ENCODE measurements at regions not wholly inside any gene's neighbourhood (a gene's known extent, or its start where the extent isn't known, plus 50 kb on each side); places are given as distances from the start of the nearest gene placed in this dataset.

DNA sequence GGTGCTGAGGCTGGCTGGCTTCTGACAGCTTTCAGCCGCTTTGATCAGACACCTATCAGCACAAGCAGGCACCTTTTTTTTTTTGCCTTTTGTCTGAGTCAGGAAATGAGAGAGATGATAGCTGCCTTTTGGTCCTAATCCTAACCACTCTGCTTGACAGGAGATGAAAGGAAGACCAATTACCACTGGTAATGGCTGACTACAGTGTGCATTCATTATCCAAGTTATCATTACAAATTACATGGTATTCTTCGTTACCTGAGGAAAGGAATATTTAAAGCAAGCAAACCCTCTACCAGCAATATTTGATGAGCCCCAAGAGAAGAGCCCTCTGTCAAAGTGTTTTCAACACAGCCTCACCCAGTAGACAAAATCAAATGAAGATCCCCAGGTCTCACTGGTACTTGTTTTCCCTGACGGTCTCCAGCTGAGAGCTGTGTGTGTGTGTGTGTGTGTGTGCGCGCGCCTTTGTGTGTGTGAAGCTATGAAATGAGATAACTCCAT is 925.7 kb downstream of the DCDC2C start:
- no peak overlapping the region for H3K9ac ChIP-seq (ENCODE audit: low read depth, low read length)
- no peak overlapping the region for H3K4me2 ChIP-seq (ENCODE audit: low read length)
- H3K36me3 ChIP-seq (ENCODE audit: insufficient read depth, low read length): no peaks in the 10 kb centered on the region
- no peaks in the 10 kb centered on the region for H3K4me1 ChIP-seq (ENCODE audit: control insufficient read depth, insufficient read depth, low read length)
- H3K4me3 ChIP-seq (ENCODE audit: low read length): no peak overlapping the region
- peaks cover 2% of the 10 kb centered on the region for H3K9me3 ChIP-seq (replicated peaks; ENCODE audit: low read length)
- no peaks in the 10 kb centered on the region for H3K27me3 ChIP-seq (ENCODE audit: control insufficient read depth, insufficient read depth, low read length)

DNA sequence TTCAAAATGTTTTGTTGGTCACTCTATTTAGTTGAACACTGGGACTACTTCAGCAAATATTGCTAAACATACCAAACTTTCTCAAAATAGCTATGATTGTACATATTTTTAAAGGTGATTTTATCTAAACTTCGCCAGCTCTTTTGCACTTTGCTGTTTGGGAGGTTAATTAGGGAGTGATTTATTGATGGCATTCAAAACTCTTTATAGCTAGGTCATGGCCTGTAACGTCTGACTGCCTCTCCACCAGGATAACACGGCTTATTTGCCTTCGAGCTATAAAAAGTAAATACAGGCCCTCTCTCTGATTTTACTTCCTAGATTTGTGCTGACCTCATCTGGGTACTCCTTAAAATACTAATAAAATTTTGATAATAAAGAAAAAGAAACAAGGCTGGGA is 931.9 kb downstream of the DCDC2C start:
- H3K9me3 ChIP-seq (replicated peaks; ENCODE audit: low read length): no peaks in the 10 kb centered on the region
- H3K4me1 ChIP-seq (ENCODE audit: control insufficient read depth, insufficient read depth, low read length): no peaks in the 10 kb centered on the region
- no peak overlapping the region for H3K9ac ChIP-seq (ENCODE audit: low read depth, low read length)
- no peaks in the 10 kb centered on the region for H3K36me3 ChIP-seq (ENCODE audit: insufficient read depth, low read length)
- H3K27me3 ChIP-seq (ENCODE audit: control insufficient read depth, insufficient read depth, low read length): no peaks in the 10 kb centered on the region
- H3K4me3 ChIP-seq (ENCODE audit: low read length): no peak overlapping the region
- H3K4me2 ChIP-seq (ENCODE audit: low read length): no peak overlapping the region

DNA sequence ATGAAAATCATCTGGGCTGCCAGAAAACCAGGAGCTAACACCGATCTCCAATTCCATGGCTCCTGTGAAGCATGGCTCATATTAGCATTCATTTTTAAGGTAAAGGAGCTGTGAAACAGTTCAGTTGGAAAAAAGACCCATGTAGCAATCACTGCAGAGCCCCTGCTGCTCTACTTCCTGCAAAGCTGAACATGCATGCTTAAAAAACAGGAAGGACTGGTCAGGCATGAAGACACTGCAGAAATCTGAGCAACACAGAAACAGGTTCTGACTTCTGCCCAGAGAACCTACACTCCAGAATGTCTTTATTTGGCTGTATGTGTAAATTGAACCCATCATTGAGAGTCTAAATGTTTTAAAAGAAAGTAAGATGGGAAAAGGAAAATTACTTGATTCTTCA is 950.6 kb downstream of the DCDC2C start:
- Histone ChIP-seq H3K36me3 (ENCODE audit: insufficient read depth, low read length) (no peaks in the 10 kb centered on the region), H3K27me3 (ENCODE audit: control insufficient read depth, insufficient read depth, low read length) (no peaks in the 10 kb centered on the region), H3K4me3 (ENCODE audit: low read length) (no peak overlapping the region), H3K9ac (ENCODE audit: low read depth, low read length) (no peak overlapping the region), H3K4me2 (ENCODE audit: low read length) (no peak overlapping the region), H3K4me1 (ENCODE audit: control insufficient read depth, insufficient read depth, low read length) (no peaks in the 10 kb centered on the region), H3K9me3 (replicated peaks; ENCODE audit: low read length) (peaks cover 13% of the 10 kb centered on the region)

DNA sequence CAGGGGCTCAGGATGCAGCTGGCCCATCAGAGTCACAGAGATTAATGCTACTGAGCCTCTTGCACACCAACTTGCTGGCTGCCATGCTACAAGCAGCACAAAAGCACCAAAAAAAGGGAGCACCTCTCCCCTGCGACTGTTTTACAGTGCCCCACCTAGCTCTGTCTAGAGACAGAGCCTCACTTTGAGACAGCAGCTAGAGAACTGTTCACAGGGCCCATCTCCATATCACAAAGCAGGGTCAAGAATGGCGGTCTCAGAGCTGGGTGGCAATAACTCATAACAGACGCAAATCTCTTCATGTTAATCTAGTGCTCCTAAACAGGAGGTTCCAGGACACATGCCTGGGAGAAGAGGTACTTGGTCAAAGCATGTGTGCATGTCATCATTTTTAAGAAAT is 953.0 kb downstream of the DCDC2C start:
- no peaks in the 10 kb centered on the region for H3K4me1 ChIP-seq (ENCODE audit: control insufficient read depth, insufficient read depth, low read length)
- no peak overlapping the region for H3K9ac ChIP-seq (ENCODE audit: low read depth, low read length)
- H3K9me3 ChIP-seq (replicated peaks; ENCODE audit: low read length): peaks cover 14% of the 10 kb centered on the region
- no peaks in the 10 kb centered on the region for H3K27me3 ChIP-seq (ENCODE audit: control insufficient read depth, insufficient read depth, low read length)
- no peaks in the 10 kb centered on the region for H3K36me3 ChIP-seq (ENCODE audit: insufficient read depth, low read length)
- no peak overlapping the region for H3K4me2 ChIP-seq (ENCODE audit: low read length)
- no peak overlapping the region for H3K4me3 ChIP-seq (ENCODE audit: low read length)

DNA sequence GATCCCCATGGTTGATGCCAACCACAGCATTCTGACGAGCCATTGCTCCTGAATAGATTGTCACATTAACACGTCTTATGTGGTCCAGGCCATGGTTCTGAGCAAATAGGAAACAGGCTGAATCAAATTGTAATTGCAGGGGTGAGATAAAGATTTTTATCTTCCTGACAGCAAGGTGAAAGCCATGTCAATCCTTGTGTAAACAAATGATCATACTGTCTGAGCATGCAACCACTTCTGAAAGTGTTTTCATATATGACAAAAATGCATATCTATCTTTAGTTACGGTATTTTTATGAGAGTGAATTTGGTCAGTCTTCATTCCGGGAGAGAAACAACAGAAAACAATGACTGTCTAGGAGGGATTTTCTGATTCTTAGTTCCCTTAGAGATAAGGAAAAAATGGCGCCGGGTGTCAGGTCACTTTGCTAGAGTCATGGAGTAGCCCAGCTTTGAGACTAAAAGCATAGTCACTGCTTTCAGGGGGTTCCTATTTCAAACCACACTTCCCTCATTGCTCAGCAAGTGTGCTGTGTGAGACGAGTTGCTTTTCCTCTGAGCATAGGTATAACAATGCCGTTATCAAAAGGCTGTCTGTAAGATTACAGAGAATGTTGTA is 958.9 kb downstream of the DCDC2C start:
- H3K4me2 ChIP-seq (ENCODE audit: low read length): no peak overlapping the region
- H3K9me3 ChIP-seq (replicated peaks; ENCODE audit: low read length): peaks cover 6% of the 10 kb centered on the region
- no peaks in the 10 kb centered on the region for H3K36me3 ChIP-seq (ENCODE audit: insufficient read depth, low read length)
- H3K9ac ChIP-seq (ENCODE audit: low read depth, low read length): no peak overlapping the region
- H3K4me3 ChIP-seq (ENCODE audit: low read length): no peak overlapping the region
- no peaks in the 10 kb centered on the region for H3K4me1 ChIP-seq (ENCODE audit: control insufficient read depth, insufficient read depth, low read length)
- H3K27me3 ChIP-seq (ENCODE audit: control insufficient read depth, insufficient read depth, low read length): no peaks in the 10 kb centered on the region

DNA sequence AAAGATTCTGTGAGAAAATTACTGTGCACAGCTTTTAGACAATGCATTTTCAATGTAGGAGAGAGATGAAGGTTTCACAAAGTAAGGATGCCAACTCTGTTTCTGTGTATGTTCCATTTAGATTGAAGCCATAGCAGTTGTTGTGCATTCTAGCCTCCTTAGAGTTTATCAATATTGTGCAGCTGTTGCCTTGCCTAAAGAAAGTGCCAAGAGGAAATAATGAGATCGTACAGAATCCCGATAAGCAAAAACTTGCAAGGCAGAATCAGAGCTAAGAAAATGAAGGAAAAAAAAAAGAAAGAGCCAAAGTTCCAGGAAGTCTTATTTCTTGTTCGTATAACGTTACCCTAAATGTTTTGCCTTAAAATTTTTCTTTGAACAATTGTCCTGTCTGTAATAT is 965.0 kb downstream of the DCDC2C start:
- Histone ChIP-seq H3K4me3 (ENCODE audit: low read length) (no peak overlapping the region), H3K4me1 (ENCODE audit: control insufficient read depth, insufficient read depth, low read length) (no peaks in the 10 kb centered on the region), H3K9ac (ENCODE audit: low read depth, low read length) (no peak overlapping the region), H3K36me3 (ENCODE audit: insufficient read depth, low read length) (no peaks in the 10 kb centered on the region), H3K9me3 (replicated peaks; ENCODE audit: low read length) (peaks cover 3% of the 10 kb centered on the region), H3K4me2 (ENCODE audit: low read length) (no peak overlapping the region), H3K27me3 (ENCODE audit: control insufficient read depth, insufficient read depth, low read length) (no peaks in the 10 kb centered on the region)

DNA sequence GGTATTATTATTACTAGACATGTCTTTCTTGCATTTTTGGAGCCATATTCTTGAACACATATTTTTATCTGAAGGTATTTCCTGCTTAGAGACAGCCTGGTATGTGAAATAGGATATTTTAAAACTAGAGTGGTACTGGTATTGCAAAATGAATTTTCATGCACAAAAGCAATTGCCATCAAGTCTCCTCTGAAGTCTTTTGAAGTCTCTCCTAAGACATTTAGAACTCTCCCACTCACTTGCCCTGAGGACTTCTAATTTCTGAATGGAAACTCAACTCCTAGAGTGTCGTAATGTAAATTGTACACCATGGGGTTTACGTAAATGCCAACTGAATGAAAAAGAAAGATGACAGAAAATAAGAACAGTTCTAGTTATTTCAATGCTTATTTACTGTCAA is 967.0 kb downstream of the DCDC2C start:
- Histone ChIP-seq H3K4me1 (ENCODE audit: control insufficient read depth, insufficient read depth, low read length) (no peaks in the 10 kb centered on the region), H3K9me3 (replicated peaks; ENCODE audit: low read length) (no peaks in the 10 kb centered on the region), H3K4me2 (ENCODE audit: low read length) (no peak overlapping the region), H3K4me3 (ENCODE audit: low read length) (no peak overlapping the region), H3K27me3 (ENCODE audit: control insufficient read depth, insufficient read depth, low read length) (no peaks in the 10 kb centered on the region), H3K36me3 (ENCODE audit: insufficient read depth, low read length) (no peaks in the 10 kb centered on the region), H3K9ac (ENCODE audit: low read depth, low read length) (no peak overlapping the region)

DNA sequence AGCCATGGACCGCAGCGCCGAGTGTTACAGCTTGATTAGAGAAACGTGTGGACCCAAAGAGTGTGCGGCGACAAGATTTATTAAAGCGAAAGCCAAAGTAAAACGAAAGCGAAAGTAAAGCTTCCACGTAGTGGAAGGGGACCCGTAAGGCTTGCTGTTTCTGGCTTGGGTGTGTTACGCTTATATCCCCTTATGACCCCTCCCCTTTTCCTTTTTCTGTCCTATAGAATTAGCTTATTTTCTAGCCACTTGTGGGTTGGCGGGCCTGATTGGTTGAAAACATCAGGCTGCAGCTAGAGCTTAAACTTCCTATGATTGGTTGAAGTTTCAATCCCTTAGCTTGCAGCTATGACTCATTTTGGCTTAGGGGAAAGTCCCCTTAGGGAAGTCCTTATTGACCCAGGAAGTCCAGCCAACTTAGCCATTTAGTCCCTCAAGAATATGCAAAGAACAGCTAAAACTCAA is 969.7 kb downstream of the DCDC2C start:
- peak overlapping the region; percentile 74 for H3K9ac ChIP-seq (ENCODE audit: low read depth, low read length)
- no peaks in the 10 kb centered on the region for H3K27me3 ChIP-seq (ENCODE audit: control insufficient read depth, insufficient read depth, low read length)
- H3K9me3 ChIP-seq (replicated peaks; ENCODE audit: low read length): no peaks in the 10 kb centered on the region
- H3K4me3 ChIP-seq (ENCODE audit: low read length): peak overlapping the region; percentile 72
- H3K4me2 ChIP-seq (ENCODE audit: low read length): peak overlapping the region; percentile 59
- no peaks in the 10 kb centered on the region for H3K4me1 ChIP-seq (ENCODE audit: control insufficient read depth, insufficient read depth, low read length)
- no peaks in the 10 kb centered on the region for H3K36me3 ChIP-seq (ENCODE audit: insufficient read depth, low read length)

DNA sequence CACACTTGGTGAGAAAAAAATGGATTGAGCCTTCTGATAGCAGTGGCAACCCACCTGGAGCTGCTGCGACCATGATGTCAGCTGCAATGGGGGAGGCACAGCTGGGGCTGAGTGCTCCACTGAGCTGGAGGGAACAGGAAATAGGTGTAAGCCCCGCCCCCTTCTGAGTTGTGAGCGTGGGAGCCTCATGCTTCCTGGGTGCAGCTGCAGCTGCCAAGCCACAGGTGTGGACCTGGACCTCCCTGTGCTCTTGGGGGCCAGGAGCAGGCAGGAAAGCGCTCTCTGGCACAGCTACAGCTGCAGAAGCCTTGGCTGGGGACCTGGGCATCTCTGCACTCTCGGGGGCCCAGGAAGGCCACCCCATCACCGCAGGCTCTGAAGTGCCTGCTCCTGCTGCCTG is 970.6 kb downstream of the DCDC2C start:
- no peak overlapping the region for H3K4me2 ChIP-seq (ENCODE audit: low read length)
- no peaks in the 10 kb centered on the region for H3K36me3 ChIP-seq (ENCODE audit: insufficient read depth, low read length)
- no peak overlapping the region for H3K9ac ChIP-seq (ENCODE audit: low read depth, low read length)
- no peaks in the 10 kb centered on the region for H3K9me3 ChIP-seq (replicated peaks; ENCODE audit: low read length)
- H3K27me3 ChIP-seq (ENCODE audit: control insufficient read depth, insufficient read depth, low read length): no peaks in the 10 kb centered on the region
- H3K4me1 ChIP-seq (ENCODE audit: control insufficient read depth, insufficient read depth, low read length): no peaks in the 10 kb centered on the region
- H3K4me3 ChIP-seq (ENCODE audit: low read length): no peak overlapping the region

DNA sequence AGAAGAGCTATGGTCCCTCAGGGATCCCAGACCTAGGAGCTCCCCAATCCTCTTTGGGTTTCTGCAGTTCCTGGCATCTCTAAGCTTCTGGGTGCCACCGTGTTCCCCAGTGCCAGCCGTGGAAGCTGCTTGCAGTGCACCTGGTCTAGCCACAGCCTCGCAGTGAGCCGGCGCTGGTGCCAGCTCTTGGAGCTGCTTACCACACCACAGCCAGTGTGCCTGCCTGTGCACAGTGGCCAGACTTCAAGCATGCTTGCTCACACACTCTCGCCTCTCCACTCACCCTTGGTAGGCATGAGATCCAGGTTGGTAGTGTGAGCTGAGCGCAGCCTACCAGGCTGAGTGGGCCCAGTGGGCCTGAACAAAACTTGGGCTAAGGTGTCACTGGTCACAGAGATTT is 971.9 kb downstream of the DCDC2C start:
- Histone ChIP-seq H3K4me3 (ENCODE audit: low read length) (no peak overlapping the region), H3K9ac (ENCODE audit: low read depth, low read length) (no peak overlapping the region), H3K27me3 (ENCODE audit: control insufficient read depth, insufficient read depth, low read length) (no peaks in the 10 kb centered on the region)

DNA sequence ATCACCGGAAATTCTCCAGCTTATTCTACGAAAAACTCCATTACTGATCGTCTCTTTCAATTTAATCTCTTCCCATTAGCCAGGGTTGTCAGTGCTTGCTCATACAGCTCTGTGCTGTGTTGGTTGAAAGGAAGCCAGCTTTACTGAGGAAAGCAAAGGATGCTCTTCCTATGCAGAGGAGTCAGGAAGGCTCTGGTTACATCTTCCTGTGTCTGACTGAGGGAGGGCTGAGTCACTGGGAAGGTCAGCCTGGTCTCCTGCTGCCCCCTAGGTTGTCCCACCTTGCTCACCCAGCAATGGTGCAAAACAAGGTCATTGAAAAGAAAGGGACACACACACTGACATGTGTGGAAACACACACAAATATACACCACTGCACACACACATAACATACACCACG is 975.6 kb downstream of the DCDC2C start:
- H3K9me3 ChIP-seq (replicated peaks; ENCODE audit: low read length): peaks cover 10% of the 10 kb centered on the region
- no peak overlapping the region for H3K4me3 ChIP-seq (ENCODE audit: low read length)
- H3K9ac ChIP-seq (ENCODE audit: low read depth, low read length): no peak overlapping the region
- no peaks in the 10 kb centered on the region for H3K4me1 ChIP-seq (ENCODE audit: control insufficient read depth, insufficient read depth, low read length)
- no peaks in the 10 kb centered on the region for H3K27me3 ChIP-seq (ENCODE audit: control insufficient read depth, insufficient read depth, low read length)
- no peak overlapping the region for H3K4me2 ChIP-seq (ENCODE audit: low read length)
- no peaks in the 10 kb centered on the region for H3K36me3 ChIP-seq (ENCODE audit: insufficient read depth, low read length)

More for the DNA sequence above, 971.9 kb downstream of the DCDC2C start:
- H3K9me3 ChIP-seq (replicated peaks; ENCODE audit: low read length): peaks cover 7% of the 10 kb centered on the region
- no peak overlapping the region for H3K4me2 ChIP-seq (ENCODE audit: low read length)
- no peaks in the 10 kb centered on the region for H3K36me3 ChIP-seq (ENCODE audit: insufficient read depth, low read length)
- H3K4me1 ChIP-seq (ENCODE audit: control insufficient read depth, insufficient read depth, low read length): no peaks in the 10 kb centered on the region

DNA sequence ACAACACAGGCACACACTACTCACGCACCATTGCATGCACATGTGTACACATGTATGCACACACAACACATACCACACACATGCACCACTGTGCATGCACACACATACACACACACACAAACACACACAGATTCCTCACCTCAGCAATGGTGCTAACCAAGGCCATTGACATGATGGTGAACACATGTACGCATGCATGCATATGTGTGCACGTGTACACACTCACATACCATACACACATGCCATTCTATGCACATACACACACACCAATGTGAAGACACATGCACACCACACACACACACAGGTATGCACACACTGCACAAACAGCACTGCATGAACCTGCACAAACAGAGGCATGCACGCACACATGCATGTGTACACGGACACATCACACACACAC is 976.0 kb downstream of the DCDC2C start:
- H3K9me3 ChIP-seq (replicated peaks; ENCODE audit: low read length): peaks cover 10% of the 10 kb centered on the region
- H3K4me2 ChIP-seq (ENCODE audit: low read length): no peak overlapping the region

More for the DNA sequence above, 976.0 kb downstream of the DCDC2C start:
- Histone ChIP-seq H3K9ac (ENCODE audit: low read depth, low read length) (no peak overlapping the region), H3K4me1 (ENCODE audit: control insufficient read depth, insufficient read depth, low read length) (no peaks in the 10 kb centered on the region), H3K36me3 (ENCODE audit: insufficient read depth, low read length) (no peaks in the 10 kb centered on the region), H3K27me3 (ENCODE audit: control insufficient read depth, insufficient read depth, low read length) (no peaks in the 10 kb centered on the region), H3K4me3 (ENCODE audit: low read length) (no peak overlapping the region)

Measured in skeletal muscle satellite cell (primary cell).